HG03097 (cell line): ENCODE measurements at regions not wholly inside any gene's neighbourhood (a gene's known extent, or its start where the extent isn't known, plus 50 kb on each side); places are given as distances from the start of the nearest gene placed in this dataset.
"Not testable (repeated sequence)": the region's sequence is repeated elsewhere in the genome, so short reads cannot be mapped to it uniquely, and the experiment has no call there.

Experiments used
- ATAC-seq: cut with Tn5 transposase; IDR thresholded peaks from one replicate; pipeline ENCODE4 v1.9.1; 2021; ENCODE audit not compliant: unreplicated experiment, low FRiP score

DNA sequence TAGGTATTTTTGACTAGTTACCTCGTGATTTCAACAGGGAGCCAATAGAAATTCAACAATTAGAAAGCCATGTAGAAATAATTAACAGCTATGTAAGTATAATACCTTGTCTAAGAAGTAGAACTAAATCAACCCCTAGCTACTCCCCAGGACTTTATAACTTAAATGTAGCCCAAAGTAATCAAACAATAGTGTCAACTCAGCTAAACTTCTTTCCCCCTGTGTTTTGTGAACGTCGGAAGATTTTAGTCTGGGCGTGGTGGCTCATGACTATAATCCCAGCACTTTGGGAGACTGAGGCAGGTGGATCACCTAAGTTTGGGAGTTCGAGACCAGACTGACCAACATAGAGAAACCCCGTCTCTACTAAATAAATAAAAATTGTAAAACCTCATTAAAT, 579.9 kb upstream of the NCAM2 start:
- no peak for ATAC-seq

- ATAC-seq = no peak
Measured at GRCh38 chr21:20419772-20420171, 578.4 kb upstream of the NCAM2 start.

GRCh38 chr21:20424943-20425342, 573.3 kb upstream of the NCAM2 start:
- ATAC-seq = no peak

DNA sequence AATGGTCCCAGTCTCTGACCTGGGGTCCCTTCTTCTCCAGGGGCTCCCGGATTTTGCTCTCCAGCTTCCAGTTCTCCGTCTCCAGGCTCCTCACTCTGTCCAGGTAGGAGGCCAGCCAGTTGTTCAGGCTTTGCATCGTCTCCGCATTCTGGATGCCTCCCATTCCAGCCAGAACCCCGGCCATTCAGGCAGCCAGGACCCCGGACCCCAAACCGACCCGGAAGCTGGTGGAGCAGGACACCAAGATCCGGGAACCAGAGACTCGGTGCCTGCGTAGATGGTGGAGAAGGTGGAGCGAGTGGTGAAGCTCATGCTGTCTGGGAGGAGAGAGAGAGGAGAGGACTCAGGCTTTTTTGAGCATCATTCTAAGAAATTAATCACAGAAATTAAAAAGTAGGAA, 572.4 kb upstream of the NCAM2 start:
- no peak for ATAC-seq

DNA sequence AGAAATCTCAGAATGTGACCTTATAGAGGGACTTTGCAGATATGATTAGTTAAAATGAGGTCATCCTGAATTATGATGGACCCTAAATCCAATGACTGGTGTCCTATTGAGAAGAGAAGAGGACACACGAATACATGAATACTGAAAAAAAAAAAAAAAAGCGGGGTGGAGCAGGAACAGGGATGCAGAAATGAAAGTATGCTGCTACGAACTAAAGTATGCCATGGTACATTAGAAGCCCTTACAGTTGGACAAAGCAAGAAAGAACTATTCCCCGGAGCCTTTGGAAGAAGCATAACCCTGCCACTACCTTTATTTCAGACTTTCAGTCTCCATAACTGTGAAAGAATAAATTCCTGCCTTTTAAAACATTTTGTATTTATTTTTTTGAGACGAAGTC, 557.9 kb upstream of the NCAM2 start:
- ATAC-seq = no peak

DNA sequence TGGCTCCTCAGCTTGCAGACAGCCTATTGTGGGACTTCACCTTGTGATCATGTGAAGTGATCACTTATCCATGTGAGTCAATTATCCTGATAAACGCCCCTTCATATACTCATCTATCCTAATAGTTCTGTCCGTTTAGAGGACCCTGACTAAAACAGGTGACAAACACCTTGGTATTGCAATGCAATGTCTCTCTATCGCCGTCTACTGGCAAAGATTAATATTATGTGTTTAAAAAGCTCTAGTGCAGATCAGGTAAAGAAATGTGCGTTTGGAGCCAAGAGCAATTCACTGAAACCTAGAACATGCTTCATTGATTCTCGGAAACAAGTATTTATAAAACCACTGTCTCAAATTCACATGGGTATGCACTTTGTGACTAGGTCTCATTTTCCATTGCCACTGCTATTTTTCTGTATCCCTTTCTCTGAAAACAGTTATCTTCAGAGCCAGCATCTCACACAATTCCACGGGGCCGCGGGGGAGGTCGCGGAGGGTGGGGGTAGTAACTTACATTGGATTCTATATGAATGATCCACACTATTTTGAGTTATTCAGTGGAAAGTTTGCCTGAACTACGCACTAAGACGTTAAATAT, 554.6 kb upstream of the NCAM2 start:
- ATAC-seq = no peak

GRCh38 chr21:20445971-20446370, 552.2 kb upstream of the NCAM2 start:
- ATAC-seq = no peak

DNA sequence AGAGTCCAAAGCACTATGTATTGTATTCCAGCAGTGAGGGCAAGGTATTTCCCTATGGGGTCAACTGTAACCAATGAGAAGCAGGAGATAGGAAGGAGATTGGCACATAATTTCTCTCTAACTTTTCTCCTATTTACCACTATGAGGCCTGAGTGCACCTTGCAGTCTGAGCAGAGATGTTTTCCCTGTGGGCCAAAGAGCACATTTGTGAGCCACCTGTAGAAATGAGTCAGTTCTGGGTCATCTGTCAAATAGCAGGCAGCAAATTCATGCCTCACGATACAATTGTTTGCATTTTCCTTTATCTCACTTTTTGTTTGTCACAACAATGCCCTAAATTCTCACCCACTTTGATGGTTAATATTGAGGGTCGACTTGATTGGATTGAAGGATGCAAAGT, 547.2 kb upstream of the NCAM2 start:
- no peak for ATAC-seq

DNA sequence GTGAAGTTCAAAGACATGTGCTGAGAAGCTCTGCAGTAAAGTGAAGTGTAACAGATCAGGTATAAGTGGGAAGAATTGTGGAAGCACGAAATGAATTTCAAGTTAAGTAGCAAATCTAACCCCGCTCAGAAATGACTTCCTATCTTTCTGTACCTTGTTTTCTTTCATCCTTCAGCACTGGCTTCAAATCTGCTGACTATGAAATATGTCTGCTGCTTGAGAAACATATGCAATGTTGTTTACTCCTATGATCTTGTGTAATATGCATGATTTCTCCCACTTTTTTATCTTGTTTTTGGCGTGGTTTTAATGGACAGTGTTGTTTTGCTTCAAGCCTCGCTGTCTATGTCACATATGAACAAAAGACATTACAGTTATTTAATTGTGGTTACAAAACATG, 545.3 kb upstream of the NCAM2 start:
- no peak for ATAC-seq

DNA sequence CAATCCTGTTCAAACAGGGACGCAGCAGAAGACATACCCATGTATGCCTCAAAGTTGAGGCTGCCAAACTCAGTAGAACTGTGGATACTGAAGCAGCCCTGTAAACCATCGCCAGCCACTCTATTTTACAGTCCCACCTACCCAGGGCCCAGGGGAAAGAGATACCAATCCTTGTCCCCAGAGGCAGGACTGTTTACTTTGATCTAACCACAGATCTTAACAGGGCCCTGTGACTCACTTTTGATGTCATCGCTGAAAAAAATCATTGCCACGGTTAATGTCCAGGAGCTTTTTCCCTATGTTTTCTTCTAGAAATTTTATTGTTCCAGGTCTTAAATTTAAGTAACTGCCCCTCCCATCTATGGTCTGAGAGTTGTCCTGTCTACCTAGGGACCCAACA, 538.4 kb upstream of the NCAM2 start:
- no peak for ATAC-seq

DNA sequence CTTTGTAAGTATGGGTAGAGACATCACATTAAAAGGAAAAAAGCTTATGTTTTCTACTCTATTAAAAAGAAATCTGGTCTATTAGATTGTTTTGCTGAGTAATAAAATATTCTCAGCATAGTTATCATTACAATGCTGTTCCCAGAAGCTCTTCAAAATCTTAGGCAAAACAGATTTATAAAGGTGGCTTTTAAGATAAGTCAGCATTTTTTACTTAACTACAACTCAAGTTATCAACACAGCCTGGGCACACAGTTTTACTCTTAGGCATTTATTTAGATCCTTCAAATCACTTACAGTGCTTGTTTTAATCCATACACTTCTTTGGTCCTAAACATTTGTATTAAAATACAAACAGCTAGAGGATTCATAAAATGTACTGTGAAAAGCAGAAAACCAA, 534.8 kb upstream of the NCAM2 start:
- no peak for ATAC-seq

DNA sequence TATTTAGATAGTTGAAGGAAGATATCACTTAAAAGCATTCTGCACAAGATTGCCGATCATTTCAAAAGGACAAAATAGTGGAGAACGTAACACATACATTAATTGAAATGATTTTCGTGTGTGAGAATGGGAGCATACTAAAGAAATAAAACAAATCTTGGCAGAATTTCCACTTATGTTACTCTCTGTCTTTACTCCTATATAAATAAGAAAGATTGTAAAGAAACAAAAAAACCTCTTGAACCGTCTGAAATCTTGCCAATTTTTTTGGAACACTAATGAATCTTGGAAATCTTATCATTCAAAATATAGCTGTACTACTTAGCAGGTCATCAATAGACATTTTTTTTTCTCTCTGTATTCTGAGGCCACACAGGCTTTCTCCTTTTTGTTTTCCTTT, 528.8 kb upstream of the NCAM2 start:
- no peak for ATAC-seq

DNA sequence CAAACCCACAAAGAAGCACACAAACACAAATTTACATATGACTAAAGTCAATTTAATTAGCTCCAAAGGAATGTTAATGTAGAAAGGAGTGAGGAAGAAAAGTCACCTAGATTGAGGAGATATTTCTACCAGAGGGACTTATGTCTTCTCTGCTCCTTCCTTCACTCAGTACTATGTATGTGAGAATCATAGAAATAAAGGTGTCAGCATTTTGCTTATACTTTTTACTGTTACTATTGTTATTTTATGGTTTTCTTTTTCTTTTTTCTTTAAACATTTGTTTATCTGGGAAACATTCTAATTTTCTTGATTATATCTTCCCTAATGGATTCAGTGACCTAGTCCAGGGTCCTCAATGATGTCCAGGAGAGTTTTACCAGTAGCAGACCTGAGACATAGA, 511.9 kb upstream of the NCAM2 start:
- no peak for ATAC-seq

GRCh38 chr21:20502915-20503314, 495.3 kb upstream of the NCAM2 start:
- ATAC-seq = not testable (repeated sequence)

DNA sequence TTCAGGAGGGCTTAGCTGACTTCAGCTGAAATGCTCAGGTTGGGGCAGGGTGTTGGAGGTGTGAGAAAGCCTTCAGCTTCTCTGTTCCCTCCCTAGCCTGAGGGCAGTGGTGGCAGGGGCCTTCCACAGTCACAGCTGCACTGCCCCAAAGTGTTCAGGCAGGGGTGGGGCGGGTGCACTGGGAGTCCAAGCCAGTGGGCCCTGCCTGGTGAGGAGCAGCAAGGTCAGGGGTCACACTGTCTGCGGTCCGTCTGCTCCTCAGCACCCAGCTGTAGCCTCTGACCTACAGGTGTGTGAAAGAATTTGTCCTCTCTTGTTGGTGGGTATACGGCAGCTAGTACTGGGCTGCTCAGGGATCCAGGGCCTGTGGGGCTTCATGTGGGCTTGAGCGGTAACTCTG, 490.4 kb upstream of the NCAM2 start:
- ATAC-seq = no peak

DNA sequence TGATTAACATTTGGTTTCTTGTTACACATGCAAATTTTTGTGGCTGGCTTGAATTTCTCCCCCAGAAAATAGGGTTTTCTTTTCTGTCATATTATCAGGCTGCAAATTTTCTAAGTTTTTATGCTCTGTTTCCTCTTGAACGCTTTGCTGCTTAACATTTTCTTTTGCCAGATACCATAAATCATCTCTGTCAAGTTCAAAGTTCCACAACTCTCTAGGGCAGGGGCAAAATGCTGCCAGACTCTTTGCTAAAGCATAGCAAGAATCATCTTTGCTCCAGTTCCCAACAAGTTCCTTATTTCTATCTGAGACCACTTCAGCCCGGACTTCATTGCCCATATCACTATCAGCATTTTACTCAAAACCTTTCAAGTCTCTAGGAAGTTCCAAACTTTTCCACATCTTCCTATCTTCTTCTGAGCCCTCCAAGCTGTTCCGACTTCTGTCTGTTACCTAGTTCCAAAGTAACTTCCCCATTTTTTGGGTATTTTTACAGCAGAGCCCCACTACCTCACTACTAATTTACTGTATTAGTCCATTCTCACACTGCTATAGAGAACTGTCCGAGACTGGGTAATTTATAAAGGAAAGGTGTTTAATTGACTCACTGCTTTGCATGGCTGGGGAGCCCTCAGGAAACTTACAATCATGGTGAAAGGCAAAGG, 486.9 kb upstream of the NCAM2 start:
- no peak for ATAC-seq

GRCh38 chr21:20515446-20515845, 482.8 kb upstream of the NCAM2 start:
- no peak for ATAC-seq

- no peak for ATAC-seq
Measured at GRCh38 chr21:20519076-20519475, 479.1 kb upstream of the NCAM2 start.

GRCh38 chr21:20522611-20523010, 475.6 kb upstream of the NCAM2 start:
- no peak for ATAC-seq

GRCh38 chr21:20523191-20523590, 475.0 kb upstream of the NCAM2 start:
- ATAC-seq = no peak

DNA sequence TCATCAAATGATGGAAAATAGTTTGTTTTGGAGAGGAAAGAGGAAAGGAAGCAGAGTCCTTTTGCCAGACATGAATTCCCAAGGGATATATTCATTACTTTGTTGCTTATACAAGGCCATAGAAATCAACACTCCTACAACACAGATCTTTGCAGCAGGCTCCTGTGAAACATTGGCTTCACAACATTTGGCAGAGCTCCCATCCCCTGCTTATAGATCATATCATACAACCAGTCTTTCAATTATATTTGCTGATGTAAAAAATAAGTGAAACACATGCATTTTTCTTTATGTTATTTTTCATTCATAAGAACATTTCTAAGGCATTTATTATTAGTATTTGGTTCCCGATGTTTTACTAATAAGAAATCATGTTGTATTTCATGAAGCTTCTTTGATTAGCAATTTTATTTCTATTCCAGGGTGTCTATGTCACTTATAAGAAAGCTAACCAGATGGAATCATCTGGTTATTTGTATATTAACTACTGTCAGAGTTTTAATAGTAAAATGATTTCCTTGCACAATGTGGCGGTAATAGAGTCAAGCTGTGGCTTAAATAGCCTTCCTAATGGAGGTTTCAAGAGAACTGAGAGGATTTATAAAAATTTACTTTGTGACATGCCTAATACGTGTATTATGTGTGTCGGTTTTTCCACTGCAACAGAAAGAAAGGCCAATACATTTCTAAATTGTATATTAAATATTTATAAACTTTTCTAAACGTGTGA, 470.3 kb upstream of the NCAM2 start:
- no peak for ATAC-seq

DNA sequence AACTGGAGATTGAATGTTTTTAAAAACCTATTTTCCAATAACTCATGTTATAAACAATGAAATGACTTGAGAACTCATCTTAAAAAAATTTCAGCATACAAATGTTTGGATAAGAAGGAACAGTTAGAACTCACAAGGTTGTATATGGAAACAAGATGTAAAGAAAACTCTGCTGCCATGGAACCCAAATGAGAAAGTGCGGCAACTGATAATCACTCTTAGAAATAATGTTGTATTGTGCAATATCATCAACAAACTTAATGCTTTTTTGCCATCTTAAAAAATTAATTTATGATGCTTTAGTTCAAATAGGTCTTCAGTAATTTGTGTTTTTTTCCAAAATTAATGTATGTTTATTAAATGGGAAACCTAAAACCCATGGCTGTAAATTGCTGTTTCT, 461.1 kb upstream of the NCAM2 start:
- no peak for ATAC-seq
